ENCODE measurements at regions not wholly inside any gene's neighbourhood (a gene's known extent, or its start where the extent isn't known, plus 50 kb on each side); places are given as distances from the start of the nearest gene placed in this dataset.

- DNase-seq = peak; percentile 41
Observed at GRCh38 chrX:69024931-69025330, 140.3 kb downstream of the PJA1 start.

- DNase-seq = no peak
Observed at GRCh38 chrX:69024161-69024736, 141.0 kb downstream of the PJA1 start.

GRCh38 chrX:69022430-69022829, 142.8 kb downstream of the PJA1 start:
- no peak for DNase-seq

- DNase-seq = no peak
Observed at GRCh38 chrX:69021141-69021960, 143.9 kb downstream of the PJA1 start.

- no peak for DNase-seq
Observed at GRCh38 chrX:69020316-69020715, 144.9 kb downstream of the PJA1 start.

- DNase-seq = no peak
Observed at GRCh38 chrX:69019073-69019890, 146.0 kb downstream of the PJA1 start.

GRCh38 chrX:69018416-69019072, 146.7 kb downstream of the PJA1 start:
- DNase-seq = no peak

- DNase-seq = no peak
Observed at GRCh38 chrX:69016293-69016941, 148.8 kb downstream of the PJA1 start.

GRCh38 chrX:69015564-69016292, 149.5 kb downstream of the PJA1 start:
- no peak for DNase-seq

- no peak for DNase-seq
Observed at GRCh38 chrX:69015156-69015555, 150.1 kb downstream of the PJA1 start.

- no peak for DNase-seq
Observed at GRCh38 chrX:69014200-69014599, 151.1 kb downstream of the PJA1 start.

GRCh38 chrX:69010339-69010738, 154.9 kb downstream of the PJA1 start:
- no peak for DNase-seq

- no peak for DNase-seq
Observed at GRCh38 chrX:69000877-69001276, 164.4 kb downstream of the PJA1 start.

- no peak for DNase-seq
Observed at GRCh38 chrX:68999931-69000330, 165.3 kb downstream of the PJA1 start.

GRCh38 chrX:68999356-68999755, 165.9 kb downstream of the PJA1 start:
- DNase-seq = peak; percentile 19

GRCh38 chrX:68998716-68999115, 166.5 kb downstream of the PJA1 start:
- no peak for DNase-seq

- DNase-seq = no peak
Observed at GRCh38 chrX:68997911-68998310, 167.3 kb downstream of the PJA1 start.

- no peak for DNase-seq
Observed at GRCh38 chrX:68997511-68997910, 167.7 kb downstream of the PJA1 start.

- peak; percentile 68 for DNase-seq
Observed at GRCh38 chrX:68995780-68996551, 167.1 kb downstream of the EFNB1 start.

GRCh38 chrX:68995386-68995779, 166.6 kb downstream of the EFNB1 start:
- DNase-seq = no peak

GRCh38 chrX:68994891-68995255, 166.1 kb downstream of the EFNB1 start:
- DNase-seq = no peak
